ENCODE measurements at regions not wholly inside any gene's neighbourhood (a gene's known extent, or its start where the extent isn't known, plus 50 kb on each side); places are given as distances from the start of the nearest gene placed in this dataset.

DNA sequence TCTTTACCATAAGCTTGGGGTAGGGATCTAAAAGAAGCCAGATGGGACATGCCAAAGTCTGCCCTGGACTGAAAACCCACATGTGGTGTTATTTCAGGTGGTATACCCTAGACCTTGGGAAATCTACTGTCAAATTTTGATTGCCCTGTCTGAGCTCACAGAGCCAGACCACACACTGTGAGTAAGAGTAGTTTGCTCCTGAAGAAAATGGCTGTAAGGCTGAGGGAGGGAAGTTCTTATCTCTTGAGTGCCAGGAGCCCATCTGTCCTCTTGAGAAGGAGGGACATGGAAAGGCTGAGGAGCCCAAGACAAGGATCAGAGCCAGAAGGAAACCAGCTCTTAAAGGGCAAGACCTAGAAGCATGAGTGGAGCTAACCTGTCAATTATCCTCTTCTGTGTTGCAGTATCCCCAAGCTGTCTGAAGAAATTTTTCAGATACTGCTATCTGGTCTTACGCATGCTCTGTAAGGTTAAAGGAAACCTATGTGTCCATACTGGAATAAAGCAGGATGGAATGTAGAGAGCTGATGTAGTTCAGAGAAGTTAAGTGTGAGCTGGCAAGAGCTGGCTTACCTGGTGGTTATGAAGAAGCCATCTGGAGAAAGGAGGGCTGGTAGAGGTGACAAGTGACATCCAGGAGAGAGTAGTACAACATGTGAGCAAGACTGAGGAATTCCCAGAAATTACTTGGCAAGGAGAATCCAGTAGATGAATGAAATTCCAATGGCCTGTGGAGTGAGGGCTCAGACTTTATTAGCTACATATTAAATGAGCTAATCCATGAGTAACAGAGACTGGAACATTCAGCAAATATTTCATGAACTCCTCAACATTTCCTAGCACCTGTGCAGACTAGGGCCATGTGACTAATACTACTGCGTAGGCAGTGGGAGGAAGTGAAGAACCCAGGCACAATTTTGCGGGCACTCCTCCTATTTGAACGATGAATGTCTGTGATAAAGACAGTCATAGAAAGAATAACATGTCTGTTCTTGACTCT is 389.1 kb upstream of the KIF2A start:
- DNase-seq = no peak

GRCh38 chr5:61918611-61919010 is 387.4 kb upstream of the KIF2A start:
- no peak for DNase-seq

DNA sequence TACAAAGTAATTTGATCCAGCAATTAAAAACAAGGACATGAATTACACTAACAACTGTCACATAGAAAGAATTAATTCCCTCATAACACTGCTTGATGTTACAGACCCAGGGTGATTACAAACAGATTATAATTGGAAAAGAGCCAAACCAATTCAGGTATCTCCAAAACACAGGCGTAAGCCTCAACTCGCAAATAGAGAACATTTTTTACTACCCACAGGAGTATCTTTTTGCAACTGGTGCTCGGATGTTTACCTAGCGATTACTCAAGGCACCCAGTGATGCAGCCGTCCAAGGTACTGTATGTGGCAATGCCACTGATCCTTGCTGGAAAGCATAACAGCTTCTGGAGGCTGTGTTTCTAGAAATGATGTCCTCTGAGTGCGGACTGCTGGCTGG is 386.1 kb upstream of the KIF2A start:
- no peak for DNase-seq

GRCh38 chr5:61924251-61924650 is 381.8 kb upstream of the KIF2A start:
- no peak for DNase-seq

DNA sequence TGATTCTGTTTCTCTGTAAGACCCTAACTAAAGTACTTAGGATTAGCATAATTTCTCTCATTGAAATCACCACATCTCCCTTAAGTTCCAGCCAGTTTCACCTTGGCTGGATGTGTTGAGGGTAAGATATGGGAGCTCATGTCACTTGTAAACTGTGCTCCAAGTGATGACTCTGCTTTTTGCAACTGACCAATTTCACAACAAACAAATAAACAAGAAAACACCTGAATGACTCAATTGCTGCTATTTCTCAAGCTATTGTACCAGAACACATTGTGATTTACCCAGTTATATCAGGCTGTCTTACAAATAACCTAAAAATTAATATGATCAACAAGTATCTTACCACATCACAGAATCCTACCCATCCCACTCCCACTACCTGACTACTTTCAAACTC is 379.1 kb upstream of the KIF2A start:
- DNase-seq = no peak

GRCh38 chr5:61931236-61931635 is 374.8 kb upstream of the KIF2A start:
- DNase-seq = no peak

GRCh38 chr5:61933787-61934626 is 372.0 kb upstream of the KIF2A start:
- peak; percentile 4 for DNase-seq

DNA sequence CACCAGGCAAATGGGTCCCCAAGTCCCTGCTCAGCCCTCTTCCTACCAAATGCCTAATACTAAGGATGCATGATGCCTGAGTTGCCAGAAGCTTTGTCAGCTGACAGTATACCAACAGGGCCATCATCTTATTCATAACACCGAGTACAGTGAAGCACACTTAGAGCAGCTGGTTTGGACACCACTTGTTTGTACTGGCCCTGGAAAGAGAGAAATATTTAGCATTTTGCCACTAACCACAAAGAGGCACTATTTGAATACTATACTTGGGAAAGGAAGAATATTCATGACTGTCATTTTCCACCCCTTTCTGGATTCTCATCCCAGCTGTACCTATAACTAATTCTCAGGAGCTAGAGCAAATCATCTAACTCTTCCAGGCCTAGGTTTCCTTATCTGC is 364.4 kb upstream of the KIF2A start:
- DNase-seq = no peak

DNA sequence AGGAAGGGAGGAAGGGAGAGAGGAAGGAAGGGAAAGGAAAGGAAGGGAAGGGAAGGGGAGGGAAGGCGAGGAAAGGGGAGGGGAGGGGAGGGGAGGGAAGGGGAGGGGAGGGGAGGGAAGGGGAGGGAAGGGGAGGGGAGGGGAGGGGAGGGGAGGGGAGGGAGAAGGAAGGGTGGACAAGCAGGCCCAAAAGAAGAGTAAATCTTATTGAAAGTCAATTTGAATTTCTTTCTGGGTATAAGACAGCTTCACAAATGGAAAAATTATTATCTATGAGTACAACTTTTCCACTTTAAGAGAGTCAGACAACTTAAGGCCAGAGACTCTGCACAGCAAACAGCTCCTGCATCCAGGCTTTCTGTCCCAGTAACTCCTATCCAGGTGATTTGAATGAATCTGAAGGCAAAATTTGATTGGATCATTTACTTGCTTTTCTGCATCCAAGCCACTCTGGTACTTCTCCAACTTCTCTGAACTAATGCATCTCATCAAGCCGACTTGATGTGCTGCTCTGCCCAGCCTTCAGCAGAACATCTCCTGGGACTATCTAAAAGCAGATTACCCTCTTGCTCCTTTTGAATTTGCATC is 363.4 kb upstream of the KIF2A start:
- no peak for DNase-seq

- no peak for DNase-seq
Observed at GRCh38 chr5:61943713-61944112, 362.3 kb upstream of the KIF2A start.

GRCh38 chr5:61948151-61948550 is 357.9 kb upstream of the KIF2A start:
- DNase-seq = no peak

GRCh38 chr5:61949054-61949678 is 356.8 kb upstream of the KIF2A start:
- no peak for DNase-seq

GRCh38 chr5:61949679-61950435 is 356.1 kb upstream of the KIF2A start:
- DNase-seq = no peak

DNA sequence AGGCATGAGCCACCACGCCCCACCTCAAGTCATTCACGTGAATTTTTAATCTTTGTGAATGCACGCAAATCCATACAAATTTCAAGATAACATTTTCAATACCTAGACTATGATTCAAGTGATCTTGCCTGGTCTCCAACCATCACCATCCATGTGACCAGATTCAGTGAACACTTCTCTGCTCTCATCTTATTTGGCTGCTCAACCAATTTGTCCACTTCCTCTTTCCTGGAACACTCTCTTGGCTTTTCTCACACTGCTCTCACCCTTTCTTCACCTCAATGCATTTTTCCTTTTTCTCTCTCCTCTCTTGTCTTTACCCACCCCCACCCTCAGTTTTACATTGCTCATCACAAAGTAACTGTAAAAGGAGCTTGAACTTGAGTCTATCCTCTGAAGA is 354.7 kb upstream of the KIF2A start:
- DNase-seq = no peak

GRCh38 chr5:61953913-61954312 is 352.1 kb upstream of the KIF2A start:
- no peak for DNase-seq

DNA sequence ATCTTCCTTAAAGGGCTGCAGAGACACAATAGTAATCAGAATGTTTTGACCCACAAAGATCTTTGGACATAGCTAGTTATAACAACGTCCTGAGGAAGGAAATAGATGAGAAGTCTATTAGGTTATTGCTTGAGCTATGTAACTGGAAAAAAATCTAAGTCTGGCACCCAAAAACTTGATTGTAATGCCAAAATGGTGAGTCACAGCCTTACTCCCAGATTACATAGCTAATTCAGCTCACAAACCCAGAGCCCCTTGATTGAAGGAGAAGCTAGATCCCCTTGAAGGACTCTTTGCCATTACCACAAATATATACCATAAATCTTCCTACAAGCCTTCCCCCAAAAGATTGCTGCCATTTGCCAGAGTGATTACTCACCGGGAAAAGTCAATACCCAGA is 341.8 kb upstream of the KIF2A start:
- DNase-seq = no peak

DNA sequence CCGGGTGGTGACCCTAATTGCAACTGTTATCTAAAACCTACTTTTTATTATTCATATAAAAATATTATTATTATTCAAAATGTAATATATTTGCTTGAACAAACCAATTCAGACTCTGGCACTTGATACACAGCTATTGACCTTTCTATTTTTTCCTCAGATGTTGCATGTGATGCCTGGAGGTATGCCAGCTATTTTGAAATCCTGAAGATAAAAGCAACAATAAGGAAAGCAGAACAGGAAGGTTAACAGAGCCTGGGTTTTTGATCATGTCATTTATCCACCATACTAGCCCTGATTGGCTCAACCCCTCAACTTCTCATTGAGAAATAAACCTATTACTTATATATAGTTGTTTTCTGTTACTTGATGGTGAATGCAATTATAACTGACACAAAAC is 340.9 kb upstream of the KIF2A start:
- no peak for DNase-seq

- DNase-seq = no peak
Observed at GRCh38 chr5:61965490-61965889, 340.5 kb upstream of the KIF2A start.

GRCh38 chr5:61966296-61966955 is 339.6 kb upstream of the KIF2A start:
- DNase-seq = no peak

- no peak for DNase-seq
Observed at GRCh38 chr5:61966997-61967396, 339.0 kb upstream of the KIF2A start.

DNA sequence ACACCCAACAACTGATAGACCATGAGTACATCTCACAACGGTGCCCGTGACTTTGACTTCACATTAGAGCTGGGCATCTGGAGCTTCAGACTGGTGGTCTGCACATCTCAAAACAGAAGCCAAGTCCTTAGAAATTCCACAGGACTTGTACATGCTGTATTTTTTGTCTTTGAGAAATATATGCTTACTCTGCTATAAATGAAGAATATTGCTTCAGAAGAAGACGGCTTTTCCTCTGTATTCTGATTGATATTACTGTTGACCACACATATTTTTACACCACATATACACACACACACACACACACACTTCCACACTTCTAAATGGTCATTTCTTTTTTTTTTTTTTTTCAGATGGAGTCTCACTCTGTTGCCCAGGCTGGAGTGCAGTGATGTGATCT is 338.3 kb upstream of the KIF2A start:
- DNase-seq = no peak

- DNase-seq = no peak
Observed at GRCh38 chr5:61969347-61969746, 336.7 kb upstream of the KIF2A start.
